DOHH2 (cell line): ENCODE measurements at regions not wholly inside any gene's neighbourhood (a gene's known extent, or its start where the extent isn't known, plus 50 kb on each side); places are given as distances from the start of the nearest gene placed in this dataset.

Source experiments
- EZH2phosphoT487 ChIP-seq: fragments of 200-600 bp; sonication (generic); IDR thresholded peaks from 2 replicates; pipeline ENCODE4 v1.6.1; 2017; ENCODE audit warnings: borderline replicate concordance, mild to moderate bottlenecking, antibody characterized with exemption, low read length, moderate library complexity, mixed read lengths
- TF ChIP-seq, protein P1 (sequence below): fragments of 200-600 bp; sonication (generic); IDR thresholded peaks from one replicate; pipeline ENCODE4 v1.5.1; 2014; ENCODE audit warnings: antibody characterized with exemption, mild to moderate bottlenecking, low read depth, low read length; ENCODE audit not compliant: poor library complexity, severe bottlenecking

DNA sequence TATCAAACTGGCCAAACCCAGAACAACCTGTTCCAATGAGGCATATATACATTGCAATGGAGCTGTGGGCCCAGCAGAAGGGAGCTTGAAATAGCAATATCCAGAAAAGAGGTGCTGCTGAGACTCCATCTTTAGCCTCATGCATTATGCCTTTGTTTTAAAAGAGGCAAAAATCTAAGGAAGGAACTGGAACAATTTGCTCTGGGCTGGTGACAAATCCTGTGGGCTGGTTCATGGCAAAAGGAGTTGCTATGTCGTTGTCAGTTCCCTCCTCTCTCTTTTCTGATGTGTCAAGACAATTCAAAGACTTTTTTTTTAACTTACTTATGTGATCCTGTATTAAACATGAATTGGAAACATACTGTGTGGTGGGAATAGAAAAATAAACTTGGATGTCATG, 124.2 kb upstream of the FSHR start:
- TF ChIP-seq, protein P1, sequence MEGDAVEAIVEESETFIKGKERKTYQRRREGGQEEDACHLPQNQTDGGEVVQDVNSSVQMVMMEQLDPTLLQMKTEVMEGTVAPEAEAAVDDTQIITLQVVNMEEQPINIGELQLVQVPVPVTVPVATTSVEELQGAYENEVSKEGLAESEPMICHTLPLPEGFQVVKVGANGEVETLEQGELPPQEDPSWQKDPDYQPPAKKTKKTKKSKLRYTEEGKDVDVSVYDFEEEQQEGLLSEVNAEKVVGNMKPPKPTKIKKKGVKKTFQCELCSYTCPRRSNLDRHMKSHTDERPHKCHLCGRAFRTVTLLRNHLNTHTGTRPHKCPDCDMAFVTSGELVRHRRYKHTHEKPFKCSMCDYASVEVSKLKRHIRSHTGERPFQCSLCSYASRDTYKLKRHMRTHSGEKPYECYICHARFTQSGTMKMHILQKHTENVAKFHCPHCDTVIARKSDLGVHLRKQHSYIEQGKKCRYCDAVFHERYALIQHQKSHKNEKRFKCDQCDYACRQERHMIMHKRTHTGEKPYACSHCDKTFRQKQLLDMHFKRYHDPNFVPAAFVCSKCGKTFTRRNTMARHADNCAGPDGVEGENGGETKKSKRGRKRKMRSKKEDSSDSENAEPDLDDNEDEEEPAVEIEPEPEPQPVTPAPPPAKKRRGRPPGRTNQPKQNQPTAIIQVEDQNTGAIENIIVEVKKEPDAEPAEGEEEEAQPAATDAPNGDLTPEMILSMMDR: no peak
- TF ChIP-seq EZH2phosphoT487: no peak
